Natural killer cell (primary cell): ENCODE measurements at regions not wholly inside any gene's neighbourhood (a gene's known extent, or its start where the extent isn't known, plus 50 kb on each side); places are given as distances from the start of the nearest gene placed in this dataset.

Source experiments
- ATAC-seq, 3 donors: fragments of 150-1000 bp in 2 of 3; fragments of 200-7000 bp in 1 of 3; cut with Tn5 transposase; 1 replicate in 1 of 3; 2 replicates in 2 of 3; pipeline ENCODE4 v1.10.0; 2021; ENCODE audit warnings: mild to moderate bottlenecking in 2 of 3, moderate library complexity in 2 of 3
- DNase-seq, 2 donors: peaks; one replicate each; pipeline versions ENCODE4 v3.0.0 to v3.0.0-alpha.2; 2013 to 2021; ENCODE audit warnings: mixed read lengths in 1 of 2
- H3K27ac ChIP-seq: one replicate; pipeline ENCODE4 v1.5.1; 2013; ENCODE audit warnings: mild to moderate bottlenecking, low read length
- H3K27me3 ChIP-seq: one replicate; pipeline ENCODE4 v1.6.1; 2013; ENCODE audit warnings: low read length; ENCODE audit not compliant: control insufficient read depth, insufficient read depth
- H3K36me3 ChIP-seq: one replicate; pipeline ENCODE4 v1.6.1; 2013; ENCODE audit warnings: low read length; ENCODE audit not compliant: control insufficient read depth, insufficient read depth
- H3K4me1 ChIP-seq: one replicate; pipeline ENCODE4 v1.6.1; 2013; ENCODE audit warnings: low read length; ENCODE audit not compliant: control insufficient read depth, insufficient read depth
- H3K4me3 ChIP-seq: one replicate; pipeline ENCODE4 v1.5.1; 2013; ENCODE audit warnings: low read length
- H3K9me3 ChIP-seq: one replicate; pipeline ENCODE4 v1.6.1; 2013; ENCODE audit warnings: low read length; ENCODE audit not compliant: control insufficient read depth, insufficient read depth
- H3K27ac Mint-ChIP-seq, 2 donors: one replicate each; pipeline ENCODE4 v1.8.0; 2022; ENCODE audit warnings: mild to moderate bottlenecking in 2 of 2, mixed read lengths in 2 of 2, moderate library complexity in 1 of 2
- H3K27me3 Mint-ChIP-seq, 2 donors: one replicate each; pipeline ENCODE4 v1.8.0; 2022; ENCODE audit warnings: low read depth in 2 of 2, mixed read lengths in 2 of 2
- H3K36me3 Mint-ChIP-seq: one replicate; pipeline ENCODE4 v1.8.0; 2022; ENCODE audit warnings: mixed read lengths
- H3K4me1 Mint-ChIP-seq, 2 donors: one replicate each; pipeline ENCODE4 v1.8.0; 2022; ENCODE audit warnings: mixed read lengths in 2 of 2
- H3K4me3 Mint-ChIP-seq: one replicate; pipeline ENCODE4 v1.8.0; 2022; ENCODE audit warnings: mild to moderate bottlenecking, moderate library complexity, mixed read lengths
- H3K9me3 Mint-ChIP-seq, 2 donors: one replicate each; pipeline ENCODE4 v1.8.0; 2022; ENCODE audit warnings: mixed read lengths in 2 of 2
- WGBS: methylation state at CpG from one replicate; pipeline ENCODE4 v1.1.7; 2013; ENCODE audit warnings: missing lambda C conversion rate; ENCODE audit not compliant: insufficient coverage; 5-methylcytosine and 5-hydroxymethylcytosine counted together
- intact Hi-C: fragments of 100-400 bp; cut with micrococcal nuclease; formaldehyde crosslinking; loops from one replicate; pipeline ENCODE4 v1.14.2; 2022
- TF ChIP-seq, protein P1 (sequence below): fragments of 200-600 bp; IDR thresholded peaks from one replicate; pipeline ENCODE4 v1.8.0; 2022; ENCODE audit warnings: antibody characterized with exemption

DNA sequence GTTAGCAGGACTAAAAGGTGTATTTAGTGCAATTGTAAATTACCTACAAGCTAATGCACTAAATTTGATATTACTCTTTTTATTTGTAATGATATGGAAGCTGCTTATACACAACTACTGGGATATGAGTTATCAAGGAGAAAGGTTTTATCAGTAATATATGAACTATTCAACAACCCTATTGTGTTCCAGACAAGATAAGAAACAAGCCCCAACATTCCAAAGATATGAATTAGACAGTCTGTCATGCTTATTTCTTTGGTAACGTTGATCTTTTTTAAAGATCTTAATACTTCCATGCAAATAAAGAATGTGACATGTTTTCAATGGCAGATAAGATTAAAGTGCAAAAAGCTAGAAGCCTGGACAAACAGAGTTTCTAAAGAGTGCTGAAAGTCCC, 314.0 kb upstream of the THBS1 start:
- H3K4me3 Mint-ChIP-seq, result no peak overlapping the region
- no peaks in the 10 kb centered on the region for H3K9me3 Mint-ChIP-seq
- H3K36me3 Mint-ChIP-seq, result no peaks in the 10 kb centered on the region
- H3K4me1 Mint-ChIP-seq, result peaks cover 8 to 9% of the 10 kb centered on the region in 2 donors
- H3K27ac ChIP-seq, result no peak overlapping the region
- H3K4me3 ChIP-seq, result no peak overlapping the region
- H3K4me1 ChIP-seq, result no peaks in the 10 kb centered on the region
- DNase-seq, result no peak
- ATAC-seq, result no peak
- intact Hi-C loops, result no loop called here
- H3K27me3 Mint-ChIP-seq, result peaks cover 1 to 3% of the 10 kb centered on the region in 2 donors
- H3K27ac Mint-ChIP-seq, result no peak overlapping the region
- WGBS, result 100% methylated on average over 1 of the region's 1 CpG
- no peaks in the 10 kb centered on the region for H3K9me3 ChIP-seq
- no peaks in the 10 kb centered on the region for H3K27me3 ChIP-seq
- TF ChIP-seq, protein P1, sequence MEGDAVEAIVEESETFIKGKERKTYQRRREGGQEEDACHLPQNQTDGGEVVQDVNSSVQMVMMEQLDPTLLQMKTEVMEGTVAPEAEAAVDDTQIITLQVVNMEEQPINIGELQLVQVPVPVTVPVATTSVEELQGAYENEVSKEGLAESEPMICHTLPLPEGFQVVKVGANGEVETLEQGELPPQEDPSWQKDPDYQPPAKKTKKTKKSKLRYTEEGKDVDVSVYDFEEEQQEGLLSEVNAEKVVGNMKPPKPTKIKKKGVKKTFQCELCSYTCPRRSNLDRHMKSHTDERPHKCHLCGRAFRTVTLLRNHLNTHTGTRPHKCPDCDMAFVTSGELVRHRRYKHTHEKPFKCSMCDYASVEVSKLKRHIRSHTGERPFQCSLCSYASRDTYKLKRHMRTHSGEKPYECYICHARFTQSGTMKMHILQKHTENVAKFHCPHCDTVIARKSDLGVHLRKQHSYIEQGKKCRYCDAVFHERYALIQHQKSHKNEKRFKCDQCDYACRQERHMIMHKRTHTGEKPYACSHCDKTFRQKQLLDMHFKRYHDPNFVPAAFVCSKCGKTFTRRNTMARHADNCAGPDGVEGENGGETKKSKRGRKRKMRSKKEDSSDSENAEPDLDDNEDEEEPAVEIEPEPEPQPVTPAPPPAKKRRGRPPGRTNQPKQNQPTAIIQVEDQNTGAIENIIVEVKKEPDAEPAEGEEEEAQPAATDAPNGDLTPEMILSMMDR, result no peak
- H3K36me3 ChIP-seq, result no peaks in the 10 kb centered on the region

DNA sequence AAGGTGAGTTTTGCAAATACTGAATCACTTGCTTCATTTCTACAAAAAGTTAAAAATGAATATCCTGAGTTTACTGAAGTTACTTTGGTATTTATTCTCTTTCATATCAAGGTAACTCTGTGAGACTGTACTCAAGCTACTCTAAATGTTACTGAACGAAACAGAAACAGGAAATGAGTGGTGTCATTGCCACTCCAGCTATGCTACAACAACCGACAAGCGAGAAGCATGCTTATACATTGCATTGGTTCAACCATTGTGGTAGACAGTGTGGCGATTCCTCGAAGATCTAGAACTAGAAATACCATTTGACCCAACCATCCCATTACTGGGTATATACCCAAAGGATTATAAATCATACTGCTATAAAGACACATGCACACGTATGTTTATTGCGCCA, 313.2 kb upstream of the THBS1 start:
- H3K9me3 ChIP-seq, result no peaks in the 10 kb centered on the region
- peaks cover 5 to 7% of the 10 kb centered on the region in 2 donors for H3K27me3 Mint-ChIP-seq
- TF ChIP-seq, protein P1, result no peak
- no peaks in the 10 kb centered on the region for H3K9me3 Mint-ChIP-seq
- no peak overlapping the region for H3K27ac ChIP-seq
- H3K27ac Mint-ChIP-seq, result no peak overlapping the region
- intact Hi-C loops, result no loop called here
- H3K4me3 Mint-ChIP-seq, result no peak overlapping the region
- H3K36me3 Mint-ChIP-seq, result no peaks in the 10 kb centered on the region
- no peaks in the 10 kb centered on the region for H3K4me1 ChIP-seq
- ATAC-seq (peak in 1 of 3 donors; percentile 57), DNase-seq (no peak)
- H3K4me3 ChIP-seq, result no peak overlapping the region
- H3K36me3 ChIP-seq, result no peaks in the 10 kb centered on the region
- H3K27me3 ChIP-seq, result no peaks in the 10 kb centered on the region
- 63% methylated on average over 5 of the region's 7 CpGs for WGBS
- peaks cover 5 to 6% of the 10 kb centered on the region in 2 donors for H3K4me1 Mint-ChIP-seq

DNA sequence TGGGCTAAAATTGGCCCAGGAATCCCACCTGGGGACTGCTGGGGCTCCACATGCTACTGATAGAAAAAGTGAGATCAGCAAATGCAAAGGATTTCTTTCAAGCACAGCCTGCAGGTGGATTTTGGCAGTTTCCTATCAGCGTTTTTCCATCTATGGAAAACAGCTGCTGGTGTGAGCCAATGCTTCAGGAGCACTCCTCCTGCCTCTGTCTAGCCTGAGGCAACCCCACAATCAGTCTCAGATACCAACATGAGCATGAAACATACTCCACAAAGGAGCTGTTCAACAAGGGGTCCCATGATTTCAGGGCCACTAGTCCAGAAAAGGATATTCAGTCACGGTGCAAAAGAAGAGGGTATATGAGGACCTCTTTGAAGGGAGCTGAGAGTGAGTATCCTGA, 311.5 kb upstream of the THBS1 start:
- H3K9me3 ChIP-seq, result no peaks in the 10 kb centered on the region
- H3K36me3 ChIP-seq, result no peaks in the 10 kb centered on the region
- intact Hi-C loops, result no loop called here
- H3K4me3 Mint-ChIP-seq, result no peak overlapping the region
- H3K4me3 ChIP-seq, result no peak overlapping the region
- H3K27me3 Mint-ChIP-seq, result peaks cover 5 to 8% of the 10 kb centered on the region in 2 donors
- 74% methylated on average over 2 of the region's 2 CpGs for WGBS
- no peaks in the 10 kb centered on the region for H3K4me1 ChIP-seq
- TF ChIP-seq, protein P1, result no peak
- DNase-seq, result no peak
- no peaks in the 10 kb centered on the region for H3K9me3 Mint-ChIP-seq
- no peak for ATAC-seq
- no peak overlapping the region for H3K27ac ChIP-seq
- no peaks in the 10 kb centered on the region for H3K4me1 Mint-ChIP-seq
- H3K27ac Mint-ChIP-seq, result no peak overlapping the region
- no peaks in the 10 kb centered on the region for H3K36me3 Mint-ChIP-seq
- H3K27me3 ChIP-seq, result no peaks in the 10 kb centered on the region

DNA sequence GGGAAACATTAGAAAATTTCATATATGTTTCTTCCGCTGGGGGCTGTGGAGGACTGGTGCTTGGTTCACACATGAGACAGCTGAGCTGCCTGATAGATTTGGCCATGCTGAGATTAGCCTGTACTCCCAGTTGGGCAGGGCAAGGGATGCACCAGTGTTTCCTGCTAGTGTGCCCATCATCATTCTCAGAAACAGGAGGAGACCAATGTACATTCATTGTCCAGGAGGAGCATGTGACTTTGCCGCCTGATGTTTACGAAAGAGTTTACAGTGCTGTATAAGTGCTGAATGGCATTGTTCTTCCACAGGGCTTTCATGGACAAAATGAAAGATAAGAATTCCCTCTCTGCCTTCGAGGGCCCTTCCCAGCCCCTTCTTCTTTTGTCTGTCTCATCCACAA, 311.1 kb upstream of the THBS1 start:
- ATAC-seq (no peak), DNase-seq (no peak)
- H3K9me3 Mint-ChIP-seq, result no peaks in the 10 kb centered on the region
- intact Hi-C loops, result no loop called here
- H3K36me3 Mint-ChIP-seq, result no peaks in the 10 kb centered on the region
- TF ChIP-seq, protein P1, result no peak
- H3K36me3 ChIP-seq, result no peaks in the 10 kb centered on the region
- H3K4me1 ChIP-seq, result no peaks in the 10 kb centered on the region
- no peak overlapping the region for H3K4me3 Mint-ChIP-seq
- H3K4me3 ChIP-seq, result no peak overlapping the region
- H3K27me3 Mint-ChIP-seq, result peaks cover 5 to 8% of the 10 kb centered on the region in 2 donors
- no peaks in the 10 kb centered on the region for H3K4me1 Mint-ChIP-seq
- no peak overlapping the region for H3K27ac Mint-ChIP-seq
- WGBS, result 83% methylated on average over 4 of the region's 4 CpGs
- H3K27me3 ChIP-seq, result no peaks in the 10 kb centered on the region
- no peak overlapping the region for H3K27ac ChIP-seq
- H3K9me3 ChIP-seq, result no peaks in the 10 kb centered on the region
